ENCODE measurements at regions not wholly inside any gene's neighbourhood (a gene's known extent, or its start where the extent isn't known, plus 50 kb on each side); places are given as distances from the start of the nearest gene placed in this dataset.

- ATAC-seq = no peak
- no peak for TF ChIP-seq CSRNP3 (CRISPR knock-in tag; IDR thresholded peaks at IDR 0.05)
- no peak for TF ChIP-seq ZFP30 (CRISPR knock-in tag; IDR thresholded peaks at IDR 0.05)
- no peak for TF ChIP-seq CSDC2 (CRISPR knock-in tag; IDR thresholded peaks at IDR 0.05)
- no peak for TF ChIP-seq CREB5 (CRISPR knock-in tag; IDR thresholded peaks at IDR 0.05; ENCODE audit: low read depth)
- no peak for TF ChIP-seq TSHZ2 (CRISPR knock-in tag; IDR thresholded peaks at IDR 0.05)
- TF ChIP-seq ZNF70 (CRISPR knock-in tag; IDR thresholded peaks at IDR 0.05) = no peak
- TF ChIP-seq OSR1 (CRISPR knock-in tag; IDR thresholded peaks at IDR 0.05) = no peak
- TF ChIP-seq PPARA (CRISPR knock-in tag; IDR thresholded peaks at IDR 0.05; ENCODE audit: borderline replicate concordance) = no peak
- TF ChIP-seq RARB (CRISPR knock-in tag; IDR thresholded peaks at IDR 0.05) = no peak
These were observed 275.4 kb upstream of the BTG1 start for GRCh38 chr12:92421042-92421441.

- ATAC-seq = no peak
These were observed 273.6 kb upstream of the BTG1 start for GRCh38 chr12:92419201-92419600.

More at GRCh38 chr12:92419201-92419600, 273.6 kb upstream of the BTG1 start:
- TF ChIP-seq TOX (CRISPR knock-in tag; IDR thresholded peaks at IDR 0.05; ENCODE audit: borderline replicate concordance) (no peak), ZNF70 (CRISPR knock-in tag; IDR thresholded peaks at IDR 0.05) (no peak), CSRNP3 (CRISPR knock-in tag; IDR thresholded peaks at IDR 0.05) (no peak), ZFP3 (CRISPR knock-in tag; IDR thresholded peaks at IDR 0.05) (no peak), ARNTL (CRISPR knock-in tag; IDR thresholded peaks at IDR 0.05; ENCODE audit: borderline replicate concordance, low read depth) (no peak), ZNF8 (CRISPR knock-in tag; IDR thresholded peaks at IDR 0.05) (no peak), PPARA (CRISPR knock-in tag; IDR thresholded peaks at IDR 0.05; ENCODE audit: borderline replicate concordance) (no peak), TSHZ2 (CRISPR knock-in tag; IDR thresholded peaks at IDR 0.05) (no peak), ZC3H10 (CRISPR knock-in tag; IDR thresholded peaks at IDR 0.05) (no peak), OSR1 (CRISPR knock-in tag; IDR thresholded peaks at IDR 0.05) (no peak), CREB5 (CRISPR knock-in tag; IDR thresholded peaks at IDR 0.05; ENCODE audit: low read depth) (no peak), ZNF565 (CRISPR knock-in tag; conservative IDR thresholded peaks at IDR 0.05; ENCODE audit: low read depth) (no peak), SNAI2 (CRISPR knock-in tag; IDR thresholded peaks at IDR 0.05) (no peak), ESRRG (CRISPR knock-in tag; IDR thresholded peaks at IDR 0.05) (no peak)

Measured in SK-N-SH treated with all-trans-retinoic acid at 6 μM for 48 hours (cell line).